ENCODE measurements at regions not wholly inside any gene's neighbourhood (a gene's known extent, or its start where the extent isn't known, plus 50 kb on each side); places are given as distances from the start of the nearest gene placed in this dataset.

DNA sequence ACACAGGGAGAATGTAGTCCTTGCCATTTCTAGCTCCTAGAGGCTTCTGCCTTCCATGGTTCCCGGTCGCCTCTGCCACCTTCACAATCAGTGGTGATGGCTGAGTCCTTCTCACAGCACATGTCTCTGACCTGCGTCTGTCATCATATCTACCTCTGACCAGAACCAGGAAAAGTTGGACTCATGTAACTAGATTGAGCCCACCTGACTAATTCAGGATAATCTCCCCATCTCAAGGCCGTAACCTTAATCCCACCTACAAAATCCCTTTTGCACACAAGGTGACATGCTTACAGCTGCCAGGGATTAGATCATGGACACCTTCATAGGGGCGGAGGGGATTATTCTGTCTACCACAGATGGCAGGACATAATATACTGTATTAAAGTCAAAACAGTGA, 375.6 kb downstream of the ICE1 start:
- no peak for DNase-seq (ENCODE audit: low read depth in 2 of 2)

- no peak for DNase-seq (ENCODE audit: low read depth in 2 of 2)
Observed at GRCh38 chr5:5795074-5795771, 372.7 kb downstream of the ICE1 start.

DNA sequence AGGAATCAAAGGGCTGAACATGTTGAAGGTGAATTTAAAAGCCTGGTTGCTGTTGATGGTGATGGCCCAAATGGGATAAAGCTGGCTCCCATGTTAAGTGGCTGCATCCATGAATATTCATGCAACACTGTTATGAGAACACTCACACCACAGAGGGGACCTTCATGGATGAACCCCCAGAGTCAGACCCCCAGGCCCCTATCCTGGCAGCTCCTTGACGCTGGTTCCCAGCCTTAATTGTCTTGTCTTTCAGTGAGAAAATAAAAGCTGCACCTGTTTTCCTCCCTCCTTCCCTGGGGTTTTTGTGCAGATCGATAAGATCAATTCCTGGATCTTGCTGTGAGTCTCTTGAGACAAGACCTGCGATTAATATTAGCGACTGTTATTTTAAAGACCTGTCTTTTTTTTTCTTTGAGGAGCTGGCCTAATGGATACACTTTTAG, 371.7 kb downstream of the ICE1 start:
- no peak for DNase-seq (ENCODE audit: low read depth in 2 of 2)

DNA sequence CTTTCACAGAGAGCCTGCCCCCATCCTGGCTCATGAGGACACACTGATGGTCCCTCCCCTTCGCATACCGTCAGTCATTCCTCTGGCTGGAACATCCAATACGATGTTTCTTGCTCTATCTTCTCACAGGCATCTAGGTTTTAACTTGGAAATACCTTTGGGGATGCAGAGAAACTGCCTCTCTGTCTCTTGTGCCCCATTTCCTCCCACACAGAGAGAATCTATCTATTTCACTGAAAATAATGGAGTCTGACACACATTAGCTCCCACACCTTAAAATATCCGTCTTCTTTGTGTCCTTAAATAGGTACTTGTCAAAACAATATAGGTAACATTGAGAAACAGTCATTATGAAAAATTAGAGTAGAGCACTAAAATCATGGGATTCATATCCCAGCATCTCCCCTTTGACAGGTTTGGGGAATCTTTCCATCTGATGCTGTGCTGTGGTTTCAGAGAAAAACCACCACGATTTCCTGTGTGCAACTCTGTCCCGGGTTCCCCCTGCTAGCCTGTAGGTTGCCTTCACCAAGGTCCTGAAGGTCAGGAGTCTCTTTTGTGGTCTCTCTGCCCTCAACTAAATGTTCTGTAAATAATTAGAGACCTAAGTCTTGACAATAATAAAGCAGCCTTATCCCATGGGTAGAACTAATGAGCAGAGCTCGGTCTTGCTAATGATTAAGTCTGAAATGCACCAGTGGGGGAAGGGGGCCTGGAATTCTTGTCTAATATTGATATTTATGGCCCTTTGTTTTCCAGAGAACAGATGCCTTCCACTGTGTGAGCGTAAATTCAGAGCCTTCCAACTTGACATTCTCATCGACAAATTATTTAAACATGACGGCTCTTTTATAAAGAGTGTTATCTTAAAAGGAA, 371.0 kb downstream of the ICE1 start:
- no peak for DNase-seq (ENCODE audit: low read depth in 2 of 2)

DNA sequence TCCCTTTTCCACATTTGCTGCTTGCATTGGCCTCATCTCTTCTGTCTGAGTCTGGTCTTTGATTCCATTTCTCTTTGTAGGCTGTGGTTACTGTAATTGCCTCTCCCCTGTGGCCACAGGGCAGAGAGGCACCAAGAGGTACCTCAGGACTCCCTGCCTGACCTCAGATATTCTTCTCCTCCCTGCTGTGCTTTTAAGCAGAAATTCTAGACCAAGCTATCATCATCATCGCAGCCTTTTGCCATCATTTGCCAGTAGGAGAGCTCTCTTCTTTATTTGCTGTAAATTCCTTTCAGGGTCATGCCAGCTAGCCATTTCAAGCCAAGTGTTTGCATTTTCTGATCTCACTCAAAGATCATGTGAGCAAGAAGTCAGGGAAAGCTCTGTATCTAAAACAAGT, 369.6 kb downstream of the ICE1 start:
- DNase-seq (ENCODE audit: low read depth in 2 of 2) = no peak

DNA sequence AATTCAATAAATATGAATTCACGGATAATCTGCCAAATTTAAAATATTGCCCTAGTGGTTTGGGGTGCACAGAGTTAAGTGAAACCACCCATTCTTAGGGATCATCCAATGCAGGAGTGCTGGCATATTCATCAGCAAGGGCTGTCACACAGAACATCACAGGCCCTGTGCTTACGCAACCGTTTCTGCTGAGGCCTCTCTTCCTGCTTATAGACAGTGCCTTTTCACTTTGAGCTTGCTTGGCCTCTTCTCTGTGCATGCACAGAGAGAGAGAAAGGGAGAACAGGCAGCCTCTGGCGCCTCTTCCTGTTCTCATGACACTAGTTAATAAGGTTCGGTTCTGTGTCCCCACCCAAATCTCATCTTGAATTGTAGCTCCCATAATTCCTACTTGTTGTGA, 366.3 kb downstream of the ICE1 start:
- no peak for DNase-seq (ENCODE audit: low read depth in 2 of 2)

GRCh38 chr5:5787373-5787772, 364.9 kb downstream of the ICE1 start:
- DNase-seq (ENCODE audit: low read depth in 2 of 2) = no peak

- DNase-seq (ENCODE audit: low read depth in 2 of 2) = no peak
Observed at GRCh38 chr5:5784101-5784500, 361.6 kb downstream of the ICE1 start.

- no peak for DNase-seq (ENCODE audit: low read depth in 2 of 2)
Observed at GRCh38 chr5:5783021-5783420, 360.5 kb downstream of the ICE1 start.

DNA sequence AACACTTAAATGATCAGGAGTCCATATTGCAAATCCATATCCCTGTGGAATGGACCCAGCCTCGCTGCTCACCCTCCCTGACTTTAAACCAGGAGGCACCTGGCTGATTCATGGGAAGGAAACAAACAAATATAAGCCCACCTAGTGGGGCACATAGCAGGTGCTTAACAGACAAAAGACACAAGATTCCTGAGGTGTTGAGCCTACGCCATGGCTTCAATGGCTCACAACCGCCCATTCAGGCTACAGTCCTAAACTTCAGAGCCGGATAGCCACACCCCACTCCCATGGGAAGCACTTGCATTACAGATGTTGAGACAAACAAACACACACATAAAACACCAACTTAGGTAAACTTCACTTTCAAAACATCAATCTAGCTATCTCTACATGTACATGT, 359.9 kb downstream of the ICE1 start:
- no peak for DNase-seq (ENCODE audit: low read depth in 2 of 2)

GRCh38 chr5:5781335-5781734, 358.9 kb downstream of the ICE1 start:
- no peak for DNase-seq (ENCODE audit: low read depth in 2 of 2)

- no peak for DNase-seq (ENCODE audit: low read depth in 2 of 2)
Observed at GRCh38 chr5:5780253-5780652, 357.8 kb downstream of the ICE1 start.

DNA sequence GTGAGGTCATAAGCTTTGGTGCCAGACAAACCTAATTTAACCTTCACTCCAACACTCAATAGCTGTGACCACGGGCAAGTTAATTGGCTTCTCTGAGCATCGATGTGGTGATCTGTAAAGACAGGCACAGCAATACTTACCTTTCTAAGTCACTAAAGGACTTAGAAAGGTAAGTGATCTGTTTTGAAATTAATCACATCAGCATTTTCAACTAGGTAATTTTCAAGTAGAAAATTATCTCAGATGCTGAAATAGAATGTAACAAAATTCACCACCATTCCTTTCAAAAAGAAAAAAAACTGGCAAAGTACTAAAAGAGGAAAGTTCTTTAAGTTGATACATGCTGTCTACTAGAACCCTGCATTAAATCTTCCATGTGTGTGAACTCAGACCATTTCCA, 354.5 kb downstream of the ICE1 start:
- DNase-seq (ENCODE audit: low read depth in 2 of 2) = no peak

GRCh38 chr5:5772202-5772601, 349.7 kb downstream of the ICE1 start:
- DNase-seq (ENCODE audit: low read depth in 2 of 2) = no peak

DNA sequence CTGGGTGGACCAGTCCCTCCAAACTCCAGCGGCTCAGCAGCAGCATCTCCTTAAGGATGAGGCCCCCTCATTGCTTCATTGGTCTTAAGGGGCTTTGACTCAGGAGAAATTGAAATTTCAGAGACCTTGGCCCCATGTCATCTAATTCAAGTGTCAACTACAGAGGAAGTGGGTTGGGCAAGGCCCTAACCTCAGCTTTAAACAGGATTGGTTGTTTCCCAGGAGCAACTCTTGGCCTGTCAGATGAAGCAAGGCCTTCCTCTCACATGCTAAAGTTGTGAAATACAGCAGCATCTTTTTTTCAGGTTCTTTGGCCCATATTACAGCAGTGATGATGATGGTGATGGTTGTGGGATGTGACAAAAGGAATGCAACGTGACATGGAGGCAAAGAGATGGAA, 348.3 kb downstream of the ICE1 start:
- DNase-seq (ENCODE audit: low read depth in 2 of 2) = no peak

GRCh38 chr5:5767286-5767928, 344.9 kb downstream of the ICE1 start:
- no peak for DNase-seq (ENCODE audit: low read depth in 2 of 2)

GRCh38 chr5:5765066-5765850, 342.8 kb downstream of the ICE1 start:
- no peak for DNase-seq (ENCODE audit: low read depth in 2 of 2)

DNA sequence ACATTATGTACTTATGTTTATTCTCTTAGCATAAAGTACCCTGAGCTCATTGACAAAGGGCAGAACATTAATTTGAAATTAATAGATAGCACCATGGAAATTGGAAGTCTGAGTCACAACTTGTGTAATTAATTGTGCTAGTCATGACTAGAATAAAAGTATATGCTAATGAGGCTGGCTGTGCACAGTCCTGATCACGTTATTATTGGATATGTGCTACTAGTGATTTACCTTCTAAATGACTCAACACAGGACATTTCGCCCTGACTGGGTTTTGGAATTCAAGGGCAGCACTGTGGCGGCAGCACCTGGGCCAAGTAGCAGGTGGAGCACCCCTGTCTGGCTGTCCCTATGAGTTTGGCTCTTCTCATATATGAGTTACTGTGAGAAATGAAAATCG, 341.8 kb downstream of the ICE1 start:
- no peak for DNase-seq (ENCODE audit: low read depth in 2 of 2)

GRCh38 chr5:5756762-5757161, 334.3 kb downstream of the ICE1 start:
- no peak for DNase-seq (ENCODE audit: low read depth in 2 of 2)

DNA sequence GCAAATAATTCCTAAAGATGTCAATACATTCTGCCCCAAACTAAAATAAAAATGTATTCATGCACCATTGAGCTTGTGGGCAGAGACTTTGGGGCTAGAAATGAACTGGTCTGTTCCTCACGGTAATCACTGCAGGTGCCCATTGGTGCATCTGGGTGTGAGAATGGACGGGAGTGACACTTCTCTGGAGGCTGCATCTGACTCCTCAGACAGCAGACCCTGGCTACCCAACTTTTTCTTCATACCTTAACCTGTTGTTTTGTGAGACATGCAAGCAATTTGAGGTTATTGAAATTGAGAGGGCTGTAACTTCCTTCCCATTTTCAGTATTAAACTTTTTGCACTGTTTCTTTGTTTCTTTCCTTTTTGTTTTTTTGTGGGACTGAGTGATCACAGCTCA, 333.4 kb downstream of the ICE1 start:
- no peak for DNase-seq (ENCODE audit: low read depth in 2 of 2)

GRCh38 chr5:5752844-5753243, 330.4 kb downstream of the ICE1 start:
- no peak for DNase-seq (ENCODE audit: low read depth in 2 of 2)

GRCh38 chr5:5751987-5752386, 329.5 kb downstream of the ICE1 start:
- no peak for DNase-seq (ENCODE audit: low read depth in 2 of 2)

Data from stimulated activated CD8-positive, alpha-beta memory T cell treated with anti-CD3 and anti-CD28 coated beads, Interleukin-2, amount 100 ng/mL, for 48 hours (primary cell).